DOHH2 (cell line): ENCODE measurements at regions not wholly inside any gene's neighbourhood (a gene's known extent, or its start where the extent isn't known, plus 50 kb on each side); places are given as distances from the start of the nearest gene placed in this dataset.

Experiments used
- H3F3A ChIP-seq: fragments of 200-600 bp; sonication (generic), shearing (Covaris generic); 2 replicates; pipeline ENCODE4 v1.6.0; 2016; ENCODE audit warnings: antibody characterized with exemption, mild to moderate bottlenecking; ENCODE audit not compliant: control insufficient read depth, insufficient read depth
- H3K27ac ChIP-seq: fragments of 200-600 bp; sonication (generic); 2 replicates; pipeline ENCODE4 v1.5.1; 2014; ENCODE audit warnings: low read depth, mild to moderate bottlenecking, low read length, moderate library complexity
- H3K27me3 ChIP-seq: fragments of 200-600 bp; sonication (generic); 2 replicates; pipeline ENCODE4 v1.6.1; 2014; ENCODE audit warnings: mild to moderate bottlenecking, low read length, mixed read lengths; ENCODE audit not compliant: control insufficient read depth
- H3K36me3 ChIP-seq: fragments of 200-600 bp; sonication (generic); 2 replicates; pipeline ENCODE4 v1.6.1; 2014; ENCODE audit warnings: mild to moderate bottlenecking, low read length, moderate library complexity, mixed read lengths; ENCODE audit not compliant: control insufficient read depth
- H3K4me1 ChIP-seq: fragments of 200-600 bp; sonication (generic); 2 replicates; pipeline ENCODE4 v1.6.1; 2014; ENCODE audit warnings: mild to moderate bottlenecking, low read length, mixed read lengths; ENCODE audit not compliant: control insufficient read depth
- H3K4me2 ChIP-seq: fragments of 200-600 bp; sonication (generic); 2 replicates; pipeline ENCODE4 v1.6.0; 2014; ENCODE audit warnings: mild to moderate bottlenecking, low read length, moderate library complexity
- H3K4me3 ChIP-seq: fragments of 200-600 bp; sonication (generic); 2 replicates; pipeline ENCODE4 v1.5.1; 2014; ENCODE audit warnings: mild to moderate bottlenecking, low read length, mixed read lengths
- H3K79me2 ChIP-seq: fragments of 200-600 bp; sonication (generic); 2 replicates; pipeline ENCODE4 v1.6.1; 2014; ENCODE audit warnings: mild to moderate bottlenecking, low read length, mixed read lengths; ENCODE audit not compliant: control insufficient read depth
- H3K9me2 ChIP-seq: fragments of 200-600 bp; sonication (generic); replicated peaks from 2 replicates; pipeline ENCODE4 v1.6.1; 2014; ENCODE audit warnings: mild to moderate bottlenecking, low read length, mixed read lengths; ENCODE audit not compliant: control insufficient read depth
- H3K9me3 ChIP-seq: fragments of 200-600 bp; sonication (generic); 2 replicates; pipeline ENCODE4 v1.6.1; 2014; ENCODE audit warnings: antibody characterized with exemption, low read length, mixed read lengths; ENCODE audit not compliant: control insufficient read depth, insufficient read depth
- H4K20me1 ChIP-seq: fragments of 200-600 bp; sonication (generic); 2 replicates; pipeline ENCODE4 v1.6.0; 2014; ENCODE audit warnings: low read depth, mild to moderate bottlenecking, antibody characterized with exemption, low read length, moderate library complexity; ENCODE audit not compliant: control insufficient read depth, insufficient read depth
- EZH2phosphoT487 ChIP-seq: fragments of 200-600 bp; sonication (generic); IDR thresholded peaks from 2 replicates; pipeline ENCODE4 v1.6.1; 2017; ENCODE audit warnings: borderline replicate concordance, mild to moderate bottlenecking, antibody characterized with exemption, low read length, moderate library complexity, mixed read lengths
- TF ChIP-seq, protein P1 (sequence below): fragments of 200-600 bp; sonication (generic); IDR thresholded peaks from one replicate; pipeline ENCODE4 v1.5.1; 2014; ENCODE audit warnings: antibody characterized with exemption, mild to moderate bottlenecking, low read depth, low read length; ENCODE audit not compliant: poor library complexity, severe bottlenecking

DNA sequence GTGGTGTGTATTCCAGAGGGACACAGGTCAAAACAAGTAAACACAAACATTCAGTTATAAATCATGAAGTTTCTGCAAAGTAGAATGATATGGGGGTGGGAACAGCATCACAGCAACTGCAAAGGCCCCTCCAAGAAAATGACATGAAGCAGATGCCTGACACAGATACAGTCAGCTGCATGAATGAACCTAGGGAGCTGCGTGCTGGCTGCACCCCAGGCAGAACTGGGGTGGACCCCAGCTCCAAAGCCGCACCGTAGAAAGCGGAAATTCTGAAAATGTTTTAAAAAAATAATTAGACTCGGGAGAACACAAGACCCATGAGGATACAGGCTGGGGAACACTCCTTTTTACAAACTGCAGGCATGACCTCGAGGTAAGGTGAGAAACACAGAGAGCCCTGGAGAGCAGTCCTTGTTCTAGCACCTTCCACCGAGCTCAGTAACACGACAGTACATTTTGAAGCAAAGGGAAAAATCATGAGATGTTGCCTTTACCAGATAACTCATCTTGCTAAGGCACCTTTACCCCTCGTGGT lies 323.8 kb downstream of the SOX9 start:
- Histone ChIP-seq H3K4me3 (no peak overlapping the region), H3K36me3 (no peaks in the 10 kb centered on the region), H3K4me2 (no peak overlapping the region), H4K20me1 (no peaks in the 10 kb centered on the region), H3K4me1 (no peaks in the 10 kb centered on the region), H3K27me3 (no peaks in the 10 kb centered on the region), H3K27ac (no peak overlapping the region), H3K9me3 (peaks cover 3% of the 10 kb centered on the region; the same call in 1 of the 2 replicates), H3K9me2 (no peaks in the 10 kb centered on the region), H3K79me2 (no peaks in the 10 kb centered on the region), H3F3A (no peaks in the 10 kb centered on the region)
- TF ChIP-seq, protein P1, sequence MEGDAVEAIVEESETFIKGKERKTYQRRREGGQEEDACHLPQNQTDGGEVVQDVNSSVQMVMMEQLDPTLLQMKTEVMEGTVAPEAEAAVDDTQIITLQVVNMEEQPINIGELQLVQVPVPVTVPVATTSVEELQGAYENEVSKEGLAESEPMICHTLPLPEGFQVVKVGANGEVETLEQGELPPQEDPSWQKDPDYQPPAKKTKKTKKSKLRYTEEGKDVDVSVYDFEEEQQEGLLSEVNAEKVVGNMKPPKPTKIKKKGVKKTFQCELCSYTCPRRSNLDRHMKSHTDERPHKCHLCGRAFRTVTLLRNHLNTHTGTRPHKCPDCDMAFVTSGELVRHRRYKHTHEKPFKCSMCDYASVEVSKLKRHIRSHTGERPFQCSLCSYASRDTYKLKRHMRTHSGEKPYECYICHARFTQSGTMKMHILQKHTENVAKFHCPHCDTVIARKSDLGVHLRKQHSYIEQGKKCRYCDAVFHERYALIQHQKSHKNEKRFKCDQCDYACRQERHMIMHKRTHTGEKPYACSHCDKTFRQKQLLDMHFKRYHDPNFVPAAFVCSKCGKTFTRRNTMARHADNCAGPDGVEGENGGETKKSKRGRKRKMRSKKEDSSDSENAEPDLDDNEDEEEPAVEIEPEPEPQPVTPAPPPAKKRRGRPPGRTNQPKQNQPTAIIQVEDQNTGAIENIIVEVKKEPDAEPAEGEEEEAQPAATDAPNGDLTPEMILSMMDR, result no peak

DNA sequence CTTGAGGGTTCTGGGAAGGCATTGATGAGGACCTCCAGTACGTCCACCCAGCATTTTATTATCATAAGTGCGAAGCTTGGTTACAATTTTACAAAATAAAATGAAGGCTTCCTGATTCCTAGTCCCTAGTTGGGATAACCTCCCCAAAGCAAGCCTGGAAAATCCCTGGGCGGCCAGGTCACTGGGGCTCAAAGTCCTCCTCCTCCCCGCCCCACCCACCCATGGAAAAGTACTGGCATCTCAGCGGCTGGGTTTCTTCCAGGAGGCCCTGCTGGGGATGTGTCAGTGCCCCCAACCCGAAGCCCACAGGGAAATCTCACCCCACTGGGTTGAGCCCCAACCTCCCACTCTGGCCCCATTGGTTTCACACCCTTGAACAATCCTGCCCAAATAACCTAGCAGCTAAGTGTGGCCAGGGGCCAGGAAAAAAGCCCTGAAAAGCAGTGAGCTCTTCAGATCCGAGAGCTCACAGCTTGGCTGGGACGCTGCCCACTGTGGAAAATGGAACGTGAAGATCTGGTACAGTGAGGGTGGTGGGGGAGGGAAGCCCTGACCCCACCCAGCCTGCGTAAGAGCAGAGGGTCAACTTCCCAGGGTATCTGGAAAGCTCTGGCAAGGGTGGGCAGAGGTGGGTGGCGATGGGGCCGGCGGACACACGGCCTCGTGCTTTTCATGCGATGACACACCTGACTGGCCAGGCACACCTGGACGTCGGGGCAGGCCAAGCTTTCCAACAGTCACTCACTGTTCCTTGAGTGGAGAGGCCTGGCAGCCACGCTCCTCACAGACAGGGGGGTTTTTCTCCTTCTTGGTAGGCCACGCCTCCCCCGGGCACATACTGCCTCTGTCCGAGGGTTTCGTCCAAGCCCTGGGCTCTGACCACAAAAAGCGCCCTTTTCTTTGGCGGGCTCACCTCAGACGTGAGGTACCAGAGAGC lies 324.5 kb downstream of the SOX9 start:
- Histone ChIP-seq H3K9me3 (no peaks in the 10 kb centered on the region), H3K4me1 (no peaks in the 10 kb centered on the region), H3K27me3 (no peaks in the 10 kb centered on the region), H3K4me2 (no peak overlapping the region), H3F3A (no peaks in the 10 kb centered on the region), H3K9me2 (no peaks in the 10 kb centered on the region), H3K4me3 (no peak overlapping the region), H4K20me1 (no peaks in the 10 kb centered on the region), H3K36me3 (no peaks in the 10 kb centered on the region), H3K79me2 (no peaks in the 10 kb centered on the region), H3K27ac (no peak overlapping the region)
- TF ChIP-seq, protein P1, result no peak
- TF ChIP-seq EZH2phosphoT487, result no peak

DNA sequence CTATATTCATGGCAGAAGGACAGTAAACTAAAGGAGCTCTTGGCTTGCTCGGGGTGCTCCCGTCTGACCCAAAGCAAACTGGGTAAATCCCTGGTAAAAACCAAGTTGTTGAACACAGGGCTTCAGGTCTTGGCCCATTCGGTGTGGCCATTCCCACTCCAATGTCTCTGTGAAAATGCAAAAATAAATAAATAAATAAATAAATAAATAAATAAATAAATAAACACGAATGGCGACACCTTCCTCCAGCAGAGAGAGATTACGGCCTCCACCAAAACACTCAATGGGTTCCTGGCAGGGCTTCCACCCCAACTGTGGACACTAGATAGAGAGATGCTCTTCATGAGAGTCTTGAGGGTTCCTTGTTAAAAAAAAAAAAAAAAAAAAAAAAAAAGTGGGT lies 325.3 kb downstream of the SOX9 start:
- Histone ChIP-seq H3K4me1 (no peaks in the 10 kb centered on the region), H4K20me1 (no peaks in the 10 kb centered on the region), H3K27ac (no peak overlapping the region), H3K9me2 (no peaks in the 10 kb centered on the region), H3K9me3 (no peaks in the 10 kb centered on the region), H3K4me2 (no peak overlapping the region), H3K27me3 (no peaks in the 10 kb centered on the region), H3K79me2 (no peaks in the 10 kb centered on the region), H3K36me3 (no peaks in the 10 kb centered on the region), H3K4me3 (no peak overlapping the region), H3F3A (no peaks in the 10 kb centered on the region)
- TF ChIP-seq, protein P1, result no peak
- no peak for TF ChIP-seq EZH2phosphoT487
